Coronary artery (tissue), 2 donors: ENCODE measurements at regions not wholly inside any gene's neighbourhood (a gene's known extent, or its start where the extent isn't known, plus 50 kb on each side); places are given as distances from the start of the nearest gene placed in this dataset.

Source experiments
- DNase-seq: peaks from one replicate; pipeline ENCODE4 v3.0.0-alpha.2; 2017; ENCODE audit warnings: low spot score
- H3K27ac ChIP-seq, 2 donors: fragments of 200-600 bp; sonication (generic); one replicate each; pipeline ENCODE4 v1.5.1; 2016 to 2019
- H3K4me3 ChIP-seq: fragments of 200-600 bp; sonication (generic); 2 replicates; pipeline ENCODE4 v1.5.1; 2016; ENCODE audit warnings: mild to moderate bottlenecking, moderate library complexity
- CTCF ChIP-seq: fragments of 200-600 bp; sonication (generic); IDR thresholded peaks from one replicate; pipeline ENCODE4 v1.5.1; 2019; ENCODE audit warnings: antibody characterized with exemption

- Histone ChIP-seq H3K27ac (no peak overlapping the region), H3K4me3 (no peak overlapping the region)
- DNase-seq, result no peak
- TF ChIP-seq CTCF, result no peak
Measured at GRCh38 chr9:1776668-1777067, 238.5 kb upstream of the SMARCA2 start.

- DNase-seq, result no peak
- no peak for TF ChIP-seq CTCF
- no peak overlapping the region for H3K4me3 ChIP-seq
Measured at GRCh38 chr9:1791191-1791590, 224.0 kb upstream of the SMARCA2 start.

GRCh38 chr9:1794547-1795270 is 220.4 kb upstream of the SMARCA2 start:
- DNase-seq, result no peak
- H3K27ac ChIP-seq, result no peak overlapping the region
- TF ChIP-seq CTCF, result no peak
- H3K4me3 ChIP-seq, result no peak overlapping the region

More at GRCh38 chr9:1791191-1791590, 224.0 kb upstream of the SMARCA2 start:
- H3K27ac ChIP-seq, result no peak overlapping the region

GRCh38 chr9:1804128-1804865 is 210.8 kb upstream of the SMARCA2 start:
- TF ChIP-seq CTCF, result no peak
- no peak for DNase-seq
- Histone ChIP-seq H3K27ac (no peak overlapping the region), H3K4me3 (no peak overlapping the region)

- Histone ChIP-seq H3K4me3 (no peak overlapping the region), H3K27ac (no peak overlapping the region)
- no peak for DNase-seq
- TF ChIP-seq CTCF, result no peak
Measured at GRCh38 chr9:1829719-1830118, 185.4 kb upstream of the SMARCA2 start.

GRCh38 chr9:1832960-1833359 is 182.2 kb upstream of the SMARCA2 start:
- TF ChIP-seq CTCF, result no peak
- DNase-seq, result no peak
- no peak overlapping the region for H3K4me3 ChIP-seq
- no peak overlapping the region for H3K27ac ChIP-seq
